ENCODE measurements at regions not wholly inside any gene's neighbourhood (a gene's known extent, or its start where the extent isn't known, plus 50 kb on each side); places are given as distances from the start of the nearest gene placed in this dataset.

DNA sequence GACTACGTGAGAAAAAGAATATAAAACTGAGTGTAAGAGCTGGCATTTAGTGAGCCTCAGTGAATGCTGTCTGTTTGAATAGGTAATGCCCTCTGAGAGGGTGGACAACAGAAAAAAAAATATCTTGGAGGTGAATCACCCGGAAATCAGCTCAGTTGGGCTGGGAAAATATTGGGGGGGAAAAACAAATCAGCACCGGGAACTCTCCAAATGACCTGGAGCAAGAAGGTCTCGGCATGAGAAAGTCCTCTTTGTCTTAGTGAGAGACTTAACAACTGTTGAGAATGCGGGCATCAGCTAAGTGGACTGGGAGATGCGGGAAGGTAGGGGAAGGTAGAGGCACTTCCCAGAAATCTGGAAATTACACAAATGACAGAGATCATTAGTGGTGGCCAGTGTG, 109.4 kb upstream of the POU3F3 start:
- Histone ChIP-seq H3K4me3 (ENCODE audit: low read length) (no peak overlapping the region), H3K4me1 (ENCODE audit: low read length) (no peaks in the 10 kb centered on the region), H3K27ac (ENCODE audit: low read length) (no peak overlapping the region), H3K9me3 (replicated peaks; ENCODE audit: insufficient read depth, low read length) (no peaks in the 10 kb centered on the region), H3K27me3 (replicated peaks; ENCODE audit: insufficient read depth, low read length) (no peaks in the 10 kb centered on the region), H3K9me2 (replicated peaks; ENCODE audit: insufficient read depth, low read length) (no peaks in the 10 kb centered on the region), H3K9ac (ENCODE audit: low read length) (no peak overlapping the region), H4K20me1 (ENCODE audit: insufficient read depth, low read length) (no peaks in the 10 kb centered on the region), H2AFZ (ENCODE audit: low read length) (no peak overlapping the region), H3K36me3 (replicated peaks; ENCODE audit: insufficient read depth, low read length) (no peaks in the 10 kb centered on the region), H3K4me2 (ENCODE audit: low read depth, low read length) (no peak overlapping the region), H3F3A (ENCODE audit: insufficient read depth, low read length) (no peaks in the 10 kb centered on the region), H3K79me2 (ENCODE audit: low read length) (no peaks in the 10 kb centered on the region)
- no peak for TF ChIP-seq EZH2phosphoT487 (IDR thresholded peaks at IDR 0.05; ENCODE audit: low read length)
- TF ChIP-seq, protein P1, sequence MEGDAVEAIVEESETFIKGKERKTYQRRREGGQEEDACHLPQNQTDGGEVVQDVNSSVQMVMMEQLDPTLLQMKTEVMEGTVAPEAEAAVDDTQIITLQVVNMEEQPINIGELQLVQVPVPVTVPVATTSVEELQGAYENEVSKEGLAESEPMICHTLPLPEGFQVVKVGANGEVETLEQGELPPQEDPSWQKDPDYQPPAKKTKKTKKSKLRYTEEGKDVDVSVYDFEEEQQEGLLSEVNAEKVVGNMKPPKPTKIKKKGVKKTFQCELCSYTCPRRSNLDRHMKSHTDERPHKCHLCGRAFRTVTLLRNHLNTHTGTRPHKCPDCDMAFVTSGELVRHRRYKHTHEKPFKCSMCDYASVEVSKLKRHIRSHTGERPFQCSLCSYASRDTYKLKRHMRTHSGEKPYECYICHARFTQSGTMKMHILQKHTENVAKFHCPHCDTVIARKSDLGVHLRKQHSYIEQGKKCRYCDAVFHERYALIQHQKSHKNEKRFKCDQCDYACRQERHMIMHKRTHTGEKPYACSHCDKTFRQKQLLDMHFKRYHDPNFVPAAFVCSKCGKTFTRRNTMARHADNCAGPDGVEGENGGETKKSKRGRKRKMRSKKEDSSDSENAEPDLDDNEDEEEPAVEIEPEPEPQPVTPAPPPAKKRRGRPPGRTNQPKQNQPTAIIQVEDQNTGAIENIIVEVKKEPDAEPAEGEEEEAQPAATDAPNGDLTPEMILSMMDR (IDR thresholded peaks at IDR 0.05; ENCODE audit: low read length): no peak
- no peak for TF ChIP-seq EZH2 (optimal IDR thresholded peaks at IDR 0.05; ENCODE audit: low read depth, low read length)
- no peak for DNase-seq

DNA sequence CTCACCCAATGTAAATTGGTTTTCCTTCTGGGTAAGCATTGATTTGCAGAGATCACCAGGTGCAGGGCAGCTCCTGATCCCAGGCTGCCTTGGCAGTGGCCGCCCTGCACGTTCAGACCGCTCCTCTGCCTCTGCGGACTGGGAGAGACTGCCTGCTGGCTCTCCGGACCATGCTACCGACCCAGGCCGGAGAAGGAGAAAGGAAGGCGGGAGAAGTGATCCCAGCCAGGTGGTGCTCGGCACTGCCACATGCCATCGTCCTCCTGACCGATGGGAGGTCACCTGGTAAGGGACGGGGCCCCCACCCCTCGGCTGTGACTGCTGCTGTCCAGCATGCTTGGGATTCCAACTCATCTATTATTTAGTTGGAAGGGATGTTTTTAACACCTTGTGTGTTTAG, 108.1 kb upstream of the POU3F3 start:
- H4K20me1 ChIP-seq (ENCODE audit: insufficient read depth, low read length): no peaks in the 10 kb centered on the region
- H3K27ac ChIP-seq (ENCODE audit: low read length): no peak overlapping the region
- no peak overlapping the region for H3K4me2 ChIP-seq (ENCODE audit: low read depth, low read length)
- no peaks in the 10 kb centered on the region for H3K79me2 ChIP-seq (ENCODE audit: low read length)
- H3K9me2 ChIP-seq (replicated peaks; ENCODE audit: insufficient read depth, low read length): no peaks in the 10 kb centered on the region
- no peak overlapping the region for H3K4me3 ChIP-seq (ENCODE audit: low read length)
- no peaks in the 10 kb centered on the region for H3K9me3 ChIP-seq (replicated peaks; ENCODE audit: insufficient read depth, low read length)
- DNase-seq: no peak
- H3K36me3 ChIP-seq (replicated peaks; ENCODE audit: insufficient read depth, low read length): no peaks in the 10 kb centered on the region
- no peaks in the 10 kb centered on the region for H3K27me3 ChIP-seq (replicated peaks; ENCODE audit: insufficient read depth, low read length)
- no peaks in the 10 kb centered on the region for H3F3A ChIP-seq (ENCODE audit: insufficient read depth, low read length)
- TF ChIP-seq, protein P1 (IDR thresholded peaks at IDR 0.05; ENCODE audit: low read length): no peak
- TF ChIP-seq EZH2phosphoT487 (IDR thresholded peaks at IDR 0.05; ENCODE audit: low read length) (no peak), EZH2 (optimal IDR thresholded peaks at IDR 0.05; ENCODE audit: low read depth, low read length) (no peak)
- no peak overlapping the region for H3K9ac ChIP-seq (ENCODE audit: low read length)
- no peaks in the 10 kb centered on the region for H3K4me1 ChIP-seq (ENCODE audit: low read length)
- no peak overlapping the region for H2AFZ ChIP-seq (ENCODE audit: low read length)

DNA sequence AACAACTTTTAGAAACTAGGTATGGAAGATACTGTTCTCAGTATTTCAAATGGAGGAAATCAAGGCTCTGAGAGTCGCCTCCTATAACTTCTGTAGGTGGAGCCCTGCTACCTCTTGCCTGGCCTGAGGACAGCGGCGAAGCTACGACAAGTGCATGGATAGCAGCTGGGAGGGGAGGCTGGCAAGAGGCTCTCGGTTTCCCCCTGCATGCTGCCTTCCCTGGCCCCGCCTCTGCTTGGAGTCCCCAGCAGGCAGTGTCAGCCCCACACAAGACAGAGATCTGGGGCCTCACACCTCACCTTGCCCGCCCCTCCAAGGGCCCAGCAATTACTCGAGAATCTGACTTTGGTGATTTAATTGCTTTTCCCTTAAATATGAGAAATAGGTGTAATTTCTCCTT, 107.6 kb upstream of the POU3F3 start:
- H3K9me3 ChIP-seq (replicated peaks; ENCODE audit: insufficient read depth, low read length): no peaks in the 10 kb centered on the region
- H3K4me1 ChIP-seq (ENCODE audit: low read length): no peaks in the 10 kb centered on the region
- no peak overlapping the region for H3K27ac ChIP-seq (ENCODE audit: low read length)
- no peak overlapping the region for H3K9ac ChIP-seq (ENCODE audit: low read length)
- H3K4me2 ChIP-seq (ENCODE audit: low read depth, low read length): no peak overlapping the region
- no peak for TF ChIP-seq EZH2 (optimal IDR thresholded peaks at IDR 0.05; ENCODE audit: low read depth, low read length)
- TF ChIP-seq, protein P1 (IDR thresholded peaks at IDR 0.05; ENCODE audit: low read length): no peak
- no peak for TF ChIP-seq EZH2phosphoT487 (IDR thresholded peaks at IDR 0.05; ENCODE audit: low read length)
- no peak overlapping the region for H3K4me3 ChIP-seq (ENCODE audit: low read length)
- H3K36me3 ChIP-seq (replicated peaks; ENCODE audit: insufficient read depth, low read length): no peaks in the 10 kb centered on the region
- H4K20me1 ChIP-seq (ENCODE audit: insufficient read depth, low read length): no peaks in the 10 kb centered on the region
- no peaks in the 10 kb centered on the region for H3K9me2 ChIP-seq (replicated peaks; ENCODE audit: insufficient read depth, low read length)
- H2AFZ ChIP-seq (ENCODE audit: low read length): no peak overlapping the region
- no peaks in the 10 kb centered on the region for H3K27me3 ChIP-seq (replicated peaks; ENCODE audit: insufficient read depth, low read length)
- no peaks in the 10 kb centered on the region for H3F3A ChIP-seq (ENCODE audit: insufficient read depth, low read length)
- no peak for DNase-seq
- H3K79me2 ChIP-seq (ENCODE audit: low read length): no peaks in the 10 kb centered on the region

Measured in MM.1S (cell line).